ENCODE measurements at regions not wholly inside any gene's neighbourhood (a gene's known extent, or its start where the extent isn't known, plus 50 kb on each side); places are given as distances from the start of the nearest gene placed in this dataset.

DNA sequence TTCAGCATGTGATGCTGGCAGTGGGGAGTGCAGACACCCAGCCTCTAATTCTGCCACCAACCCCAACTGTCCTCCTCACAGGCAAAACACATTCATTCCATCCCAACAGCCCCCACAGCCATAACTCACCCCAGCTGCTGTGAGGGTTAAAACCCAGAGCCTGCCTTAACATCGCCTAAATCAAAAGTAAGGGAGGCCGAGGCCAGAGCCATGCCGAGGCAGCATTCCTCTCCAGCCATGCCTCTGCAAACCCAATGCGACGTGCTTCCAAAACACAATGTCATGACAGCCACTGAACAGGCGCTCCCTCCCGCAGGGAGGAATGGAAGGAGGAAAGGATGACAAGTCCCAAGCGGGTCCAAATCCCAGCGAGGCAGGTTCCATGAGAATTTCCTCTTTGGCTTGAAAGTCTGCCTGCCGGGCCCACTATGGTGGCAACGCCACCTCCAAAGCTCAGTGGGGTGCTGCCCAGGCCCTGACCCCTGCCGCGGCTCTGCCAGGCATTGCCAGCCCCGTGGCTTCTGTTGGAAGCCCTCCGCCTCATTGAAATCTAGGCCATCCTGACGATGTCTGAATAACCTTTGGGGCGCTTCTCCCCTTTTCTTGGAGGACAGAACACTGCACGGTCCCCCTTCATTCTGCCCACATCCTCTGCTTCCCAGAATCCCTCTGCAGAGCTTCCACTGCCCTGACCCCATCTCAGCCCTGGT is 472.3 kb downstream of the BRD1 start:
- WGBS, 4 donors = 78 to 83% (median 82%) methylated on average over 18 of the region's 18 CpGs
- H3K9me3 ChIP-seq = no peaks in the 10 kb centered on the region
- TF ChIP-seq CTCF (IDR thresholded peaks at IDR 0.05) (no peak), POLR2A (IDR thresholded peaks at IDR 0.05) (no peak)
- H3K4me3 ChIP-seq = no peak overlapping the region
- peaks cover 0 to 28% (median 5%) of the 10 kb centered on the region in 9 donors for H3K27me3 ChIP-seq
- DNase-seq (no peak), ATAC-seq (no peak)
- H3K36me3 ChIP-seq = no peaks in the 10 kb centered on the region
- intact Hi-C loops (cut with DNase I) = no loop called here
- H3K27ac ChIP-seq = no peak overlapping the region
- H3K4me1 ChIP-seq = no peaks in the 10 kb centered on the region

DNA sequence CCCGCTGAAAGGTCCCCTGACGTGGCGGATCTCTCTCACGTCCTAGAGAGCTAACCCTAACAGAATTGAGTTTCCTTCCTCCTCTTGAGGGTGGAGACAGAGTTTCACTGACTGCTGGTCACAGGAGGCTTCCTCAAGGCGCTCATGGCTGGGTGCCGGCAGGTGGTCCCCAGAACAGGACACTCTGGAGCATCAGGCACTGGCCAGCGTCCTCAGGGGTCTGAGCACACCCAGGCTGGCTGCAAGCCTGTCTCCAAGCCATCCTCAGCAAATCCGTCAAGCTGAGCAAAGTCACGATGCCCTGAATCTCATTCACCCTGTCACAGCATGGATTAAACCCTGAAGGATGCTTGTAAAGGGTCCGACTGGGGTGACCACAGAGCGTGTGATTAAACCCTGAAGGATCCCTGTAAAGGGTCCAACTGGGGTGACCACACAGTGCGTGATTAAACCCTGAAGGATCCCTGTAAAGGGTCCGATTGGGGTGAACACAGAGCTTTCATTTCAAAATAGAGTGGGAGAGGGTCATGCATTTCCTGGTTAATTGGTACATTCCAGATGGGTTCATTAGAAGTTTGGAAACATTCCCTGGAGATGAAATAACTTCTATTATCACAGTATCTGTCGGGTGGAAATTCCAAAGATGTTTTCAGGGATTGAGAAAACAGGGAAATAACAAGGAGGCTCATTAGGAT is 473.0 kb downstream of the BRD1 start:
- ATAC-seq (no peak), DNase-seq (no peak)
- Histone ChIP-seq H3K27ac (no peak overlapping the region), H3K36me3 (no peaks in the 10 kb centered on the region), H3K4me3 (no peak overlapping the region), H3K9me3 (no peaks in the 10 kb centered on the region), H3K4me1 (no peaks in the 10 kb centered on the region), H3K27me3 (peaks cover 0 to 30% (median 5%) of the 10 kb centered on the region in 9 donors)
- WGBS, 4 donors = 42 to 68% (median 55%) methylated on average over 10 to 14 of the region's 14 CpGs
- intact Hi-C loops (cut with DNase I) = no loop called here
- TF ChIP-seq CTCF (IDR thresholded peaks at IDR 0.05) = no peak
- no peak for TF ChIP-seq POLR2A (IDR thresholded peaks at IDR 0.05)

GRCh38 chr22:49353235-49353634 is 474.4 kb downstream of the BRD1 start:
- no peak for DNase-seq
- Histone ChIP-seq H3K27me3 (peaks cover 0 to 28% (median 5%) of the 10 kb centered on the region in 9 donors), H3K4me3 (no peak overlapping the region), H3K4me1 (no peaks in the 10 kb centered on the region), H3K9me3 (no peaks in the 10 kb centered on the region), H3K36me3 (no peaks in the 10 kb centered on the region), H3K27ac (no peak overlapping the region)
- ATAC-seq = no peak
- WGBS, 4 donors = 83 to 87% (median 83%) methylated on average over 17 of the region's 17 CpGs
- intact Hi-C loops (cut with DNase I) = no loop called here
- TF ChIP-seq POLR2A (IDR thresholded peaks at IDR 0.05) (no peak), CTCF (IDR thresholded peaks at IDR 0.05) (no peak)

DNA sequence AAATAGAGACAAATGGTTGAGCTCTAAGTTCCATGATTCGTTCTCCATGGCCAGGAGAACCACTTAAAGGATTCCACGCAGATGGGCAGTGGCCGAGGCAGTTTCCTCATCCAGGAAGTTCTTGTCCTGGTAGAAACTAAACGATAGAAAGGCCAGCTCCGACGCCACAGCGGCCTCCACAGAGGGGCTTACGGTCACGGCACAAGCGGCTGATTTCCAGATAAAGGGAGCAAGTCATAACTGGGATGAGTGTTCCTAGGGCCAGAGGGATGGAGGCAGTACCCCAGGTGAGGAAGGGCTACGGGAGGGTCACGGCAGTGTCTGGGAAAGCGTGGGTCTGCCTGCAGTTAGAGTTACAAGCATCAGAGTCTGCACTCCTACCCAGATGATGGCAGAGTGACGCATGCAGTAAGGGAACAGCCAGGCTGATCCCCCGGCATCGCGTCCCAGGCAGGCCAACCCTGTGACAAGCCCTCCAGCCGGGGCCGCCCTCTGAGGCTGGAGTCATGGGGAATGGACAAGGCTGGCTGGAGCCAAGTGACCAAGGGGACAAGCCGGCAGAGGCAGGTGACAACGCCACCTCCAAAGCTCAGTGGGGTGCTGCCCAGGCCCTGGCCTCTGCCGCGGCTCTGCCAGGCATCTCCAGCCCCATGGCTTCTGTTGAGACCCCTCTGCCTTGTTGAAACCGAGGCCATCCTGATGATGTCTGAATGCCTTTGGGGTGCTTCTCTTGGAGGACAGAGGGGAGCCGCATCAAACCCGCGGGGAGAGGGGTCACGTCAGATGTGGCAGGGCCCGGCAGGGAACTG is 475.1 kb downstream of the BRD1 start:
- WGBS, 4 donors = 85 to 90% (median 86%) methylated on average over 24 to 29 of the region's 29 CpGs
- H3K27ac ChIP-seq = no peak overlapping the region
- ATAC-seq = no peak
- no peak for DNase-seq
- H3K27me3 ChIP-seq = peaks cover 0 to 28% (median 5%) of the 10 kb centered on the region in 9 donors
- no peak overlapping the region for H3K4me3 ChIP-seq
- intact Hi-C loops (cut with DNase I) = no loop called here
- no peak for TF ChIP-seq POLR2A (IDR thresholded peaks at IDR 0.05)
- no peaks in the 10 kb centered on the region for H3K36me3 ChIP-seq
- H3K9me3 ChIP-seq = no peaks in the 10 kb centered on the region
- H3K4me1 ChIP-seq = no peaks in the 10 kb centered on the region

Measured in heart left ventricle (tissue), 16 donors.